ENCODE measurements at regions not wholly inside any gene's neighbourhood (a gene's known extent, or its start where the extent isn't known, plus 50 kb on each side); places are given as distances from the start of the nearest gene placed in this dataset.

GRCh38 chr10:28837613-28838390 lies 160.5 kb downstream of the BAMBI start:
- TF ChIP-seq CTCF (IDR thresholded peaks at IDR 0.05), result no peak
- no peak for TF ChIP-seq POLR2A (IDR thresholded peaks at IDR 0.05)
- no peak for TF ChIP-seq POLR2AphosphoS5 (IDR thresholded peaks at IDR 0.05)
